H9 (cell line): ENCODE measurements at regions not wholly inside any gene's neighbourhood (a gene's known extent, or its start where the extent isn't known, plus 50 kb on each side); places are given as distances from the start of the nearest gene placed in this dataset.

Source experiments
- DNase-seq: peaks from one replicate; pipeline ENCODE4 v3.0.0-alpha.2; 2017
- H2AFZ ChIP-seq: one replicate; pipeline ENCODE4 v1.6.1; 2013; ENCODE audit warnings: mild to moderate bottlenecking, low read length, control low read depth, moderate library complexity
- H2AK5ac ChIP-seq: 2 replicates; pipeline ENCODE4 v1.6.1; 2013; ENCODE audit warnings: low read length, control low read depth, mixed read lengths; ENCODE audit not compliant: insufficient read length
- H2BK120ac ChIP-seq: one replicate; pipeline ENCODE4 v1.6.1; 2013; ENCODE audit warnings: low read depth, mild to moderate bottlenecking, low read length, control low read depth, inconsistent platforms; ENCODE audit not compliant: poor library complexity, severe bottlenecking
- H2BK12ac ChIP-seq: 2 replicates; pipeline ENCODE4 v1.6.1; 2013; ENCODE audit warnings: low read length, control low read depth, mixed read lengths, low read depth; ENCODE audit not compliant: insufficient read length
- H2BK15ac ChIP-seq: 2 replicates; pipeline ENCODE4 v1.6.1; 2013; ENCODE audit warnings: low read depth, low read length, control low read depth
- H2BK20ac ChIP-seq: one replicate; pipeline ENCODE4 v1.6.1; 2013; ENCODE audit warnings: low read depth, mild to moderate bottlenecking, low read length, control low read depth, inconsistent platforms; ENCODE audit not compliant: poor library complexity, severe bottlenecking
- H2BK5ac ChIP-seq: 2 replicates; pipeline ENCODE4 v1.6.1; 2013; ENCODE audit warnings: low read length, control low read depth, mixed read lengths; ENCODE audit not compliant: insufficient read length
- H3K14ac ChIP-seq: 2 replicates; pipeline ENCODE4 v1.6.1; 2013; ENCODE audit warnings: low read length, control low read depth; ENCODE audit not compliant: insufficient read depth
- H3K18ac ChIP-seq: 2 replicates; pipeline ENCODE4 v1.6.1; 2013; ENCODE audit warnings: low read depth, mild to moderate bottlenecking, mixed read lengths, low read length, control low read depth; ENCODE audit not compliant: insufficient read length
- H3K23ac ChIP-seq: 2 replicates; pipeline ENCODE4 v1.6.1; 2013; ENCODE audit warnings: low read length, control low read depth, mixed read lengths, low read depth; ENCODE audit not compliant: insufficient read length
- H3K23me2 ChIP-seq: 2 replicates; pipeline ENCODE4 v1.6.1; 2013; ENCODE audit warnings: low read depth, mild to moderate bottlenecking, mixed read lengths, low read length, control low read depth; ENCODE audit not compliant: insufficient read length, poor library complexity, severe bottlenecking
- H3K27ac ChIP-seq: 2 replicates; pipeline ENCODE4 v1.5.1; 2013; ENCODE audit warnings: low read length, control low read depth, mixed read lengths, low read depth; ENCODE audit not compliant: insufficient read length
- H3K27me3 ChIP-seq: 2 replicates; pipeline ENCODE4 v1.6.1; 2013; ENCODE audit warnings: low read length, control low read depth, inconsistent platforms; ENCODE audit not compliant: insufficient read depth
- H3K4ac ChIP-seq: 2 replicates; pipeline ENCODE4 v1.6.1; 2013; ENCODE audit warnings: low read depth, mild to moderate bottlenecking, control low read depth, inconsistent platforms, low read length, moderate library complexity
- H3K4me1 ChIP-seq: 2 replicates; pipeline ENCODE4 v1.6.1; 2013; ENCODE audit warnings: low read length, control low read depth, inconsistent platforms; ENCODE audit not compliant: insufficient read depth
- H3K4me2 ChIP-seq: 2 replicates; pipeline ENCODE4 v1.6.1; 2013; ENCODE audit warnings: low read length, control low read depth, mixed read lengths; ENCODE audit not compliant: insufficient read length, insufficient read depth
- H3K56ac ChIP-seq: 2 replicates; pipeline ENCODE4 v1.6.1; 2013; ENCODE audit warnings: low read depth, mild to moderate bottlenecking, mixed read lengths, low read length, control low read depth; ENCODE audit not compliant: insufficient read length
- H3K79me1 ChIP-seq: 2 replicates; pipeline ENCODE4 v1.6.1; 2013; ENCODE audit warnings: low read depth, mild to moderate bottlenecking, moderate library complexity, low read length, control low read depth, inconsistent platforms; ENCODE audit not compliant: insufficient read depth, poor library complexity, severe bottlenecking
- H3K79me2 ChIP-seq: 2 replicates; pipeline ENCODE4 v1.6.1; 2013; ENCODE audit warnings: low read length, control low read depth, inconsistent platforms; ENCODE audit not compliant: insufficient read depth
- H3K9ac ChIP-seq: 2 replicates; pipeline ENCODE4 v1.6.1; 2013; ENCODE audit warnings: low read length, control low read depth, mixed read lengths; ENCODE audit not compliant: insufficient read length; ENCODE audit errors: extremely low read depth
- H3K9me3 ChIP-seq: one replicate; pipeline ENCODE4 v1.6.1; 2013; ENCODE audit warnings: low read depth, low read length, inconsistent platforms; ENCODE audit not compliant: control insufficient read depth
- H3T11ph ChIP-seq: one replicate; pipeline ENCODE4 v1.6.1; 2013; ENCODE audit warnings: mild to moderate bottlenecking, low read length, control low read depth, inconsistent platforms
- H4K20me1 ChIP-seq: one replicate; pipeline ENCODE4 v1.6.1; 2013; ENCODE audit not compliant: control insufficient read depth, insufficient read length, insufficient read depth
- H4K5ac ChIP-seq: 2 replicates; pipeline ENCODE4 v1.6.1; 2013; ENCODE audit warnings: low read depth, mild to moderate bottlenecking, mixed read lengths, low read length, control low read depth; ENCODE audit not compliant: insufficient read length
- H4K8ac ChIP-seq: replicated peaks from 2 replicates; pipeline ENCODE4 v1.6.1; 2013; ENCODE audit warnings: low read length, control low read depth, mixed read lengths, low read depth; ENCODE audit not compliant: insufficient read length
- H4K91ac ChIP-seq: 2 replicates; pipeline ENCODE4 v1.6.1; 2013; ENCODE audit warnings: low read depth, mild to moderate bottlenecking, moderate library complexity, mixed read lengths, low read length, control low read depth; ENCODE audit not compliant: insufficient read length
- H3K27ac Mint-ChIP-seq, 3 experiments: 2 replicates in 2 of 3; 3 replicates in 1 of 3; pipeline ENCODE4 v1.8.0; 2020 to 2021; ENCODE audit warnings: mixed read lengths in 3 of 3, mild to moderate bottlenecking in 1 of 3, moderate library complexity in 1 of 3
- H3K27me3 Mint-ChIP-seq: 2 replicates; pipeline ENCODE4 v1.8.0; 2021; ENCODE audit warnings: low read depth, mild to moderate bottlenecking, moderate library complexity, mixed read lengths
- H3K36me3 Mint-ChIP-seq, 3 experiments: 2 replicates in 2 of 3; 3 replicates in 1 of 3; pipeline ENCODE4 v1.8.0; 2020 to 2021; ENCODE audit warnings: low read depth in 3 of 3, mixed read lengths in 3 of 3; ENCODE audit not compliant: insufficient read depth in 1 of 3
- H3K4me1 Mint-ChIP-seq, 2 experiments: 2 replicates each; pipeline ENCODE4 v1.8.0; 2020; ENCODE audit warnings: mixed read lengths in 2 of 2
- H3K4me3 Mint-ChIP-seq, 2 experiments: 2 replicates in 1 of 2; 3 replicates in 1 of 2; pipeline ENCODE4 v1.8.0; 2020 to 2021; ENCODE audit warnings: mild to moderate bottlenecking in 2 of 2, mixed read lengths in 2 of 2, moderate library complexity in 1 of 2
- H3K9me3 Mint-ChIP-seq, 2 experiments: 2 replicates in 1 of 2; 3 replicates in 1 of 2; pipeline ENCODE4 v1.8.0; 2020; ENCODE audit warnings: mild to moderate bottlenecking in 2 of 2, mixed read lengths in 2 of 2, moderate library complexity in 1 of 2
- CTCF ChIP-seq: fragments of 200-600 bp; sonication (generic); conservative IDR thresholded peaks from 3 replicates; pipeline ENCODE4 v1.8.0; 2021; ENCODE audit warnings: antibody characterized with exemption, mild to moderate bottlenecking
- WGBS: extraction: QIAGEN DNeasy Blood & Tissue Kit; methylation state at CpG from one replicate; pipeline ENCODE4 v1.1.7; 2013; ENCODE audit warnings: missing lambda C conversion rate, low lambda C conversion rate, mixed read lengths; ENCODE audit not compliant: insufficient read length; ENCODE audit errors: extremely low coverage; 5-methylcytosine and 5-hydroxymethylcytosine counted together

GRCh38 chr14:100981809-100982208, 78.3 kb upstream of the RTL1 start:
- Histone ChIP-seq H3K9ac (no peak overlapping the region), H3K23me2 (no peaks in the 10 kb centered on the region), H3K4me1 (no peaks in the 10 kb centered on the region), H3K79me1 (no peaks in the 10 kb centered on the region), H3K27me3 (no peaks in the 10 kb centered on the region), H2BK12ac (no peak overlapping the region), H2BK5ac (no peak overlapping the region), H2BK120ac (no peak overlapping the region), H3K56ac (no peak overlapping the region), H3K4ac (no peak overlapping the region), H3K14ac (no peak overlapping the region), H2BK15ac (no peak overlapping the region), H3K18ac (no peak overlapping the region), H3K4me2 (no peak overlapping the region), H3K27ac (no peak overlapping the region), H3K79me2 (no peaks in the 10 kb centered on the region), H4K8ac (no peak overlapping the region), H3K23ac (no peak overlapping the region), H2AK5ac (no peak overlapping the region), H2BK20ac (no peak overlapping the region), H3K9me3 (no peaks in the 10 kb centered on the region), H3T11ph (no peak overlapping the region), H4K5ac (no peak overlapping the region), H4K20me1 (no peaks in the 10 kb centered on the region), H4K91ac (no peak overlapping the region), H2AFZ (no peak overlapping the region)
- WGBS: no CpG with 5 or more reads among the region's 3 CpGs
- DNase-seq: no peak
- no peak for TF ChIP-seq CTCF
- H3K4me3 Mint-ChIP-seq: no peak overlapping the region
- no peaks in the 10 kb centered on the region for H3K9me3 Mint-ChIP-seq
- no peaks in the 10 kb centered on the region for H3K36me3 Mint-ChIP-seq
- no peaks in the 10 kb centered on the region for H3K4me1 Mint-ChIP-seq
- no peak overlapping the region for H3K27ac Mint-ChIP-seq
- H3K27me3 Mint-ChIP-seq: peaks cover 5% of the 10 kb centered on the region
